Gastrocnemius medialis (tissue), 4 donors: ENCODE measurements at regions not wholly inside any gene's neighbourhood (a gene's known extent, or its start where the extent isn't known, plus 50 kb on each side); places are given as distances from the start of the nearest gene placed in this dataset.

ENCODE experiments used
- POLR2A ChIP-seq, 2 donors: fragments of 450-650 bp; IDR thresholded peaks; one replicate each; pipeline ENCODE4 v1.6.1; 2017; ENCODE audit warnings: antibody characterized with exemption in 2 of 2, mild to moderate bottlenecking in 2 of 2, moderate library complexity in 2 of 2
- TF ChIP-seq, protein P1 (sequence below), 5 experiments: fragments of 450-650 bp in 3 of 5; fragments of 200-600 bp in 2 of 5; sonication (generic) in 2 of 5; IDR thresholded peaks in 4 of 5; conservative IDR thresholded peaks in 1 of 5; 1 replicate in 4 of 5; 2 replicates in 1 of 5; pipeline ENCODE4 v1.5.1; 2016 to 2019; ENCODE audit warnings: antibody characterized with exemption in 5 of 5, mild to moderate bottlenecking in 3 of 5, moderate library complexity in 3 of 5

DNA sequence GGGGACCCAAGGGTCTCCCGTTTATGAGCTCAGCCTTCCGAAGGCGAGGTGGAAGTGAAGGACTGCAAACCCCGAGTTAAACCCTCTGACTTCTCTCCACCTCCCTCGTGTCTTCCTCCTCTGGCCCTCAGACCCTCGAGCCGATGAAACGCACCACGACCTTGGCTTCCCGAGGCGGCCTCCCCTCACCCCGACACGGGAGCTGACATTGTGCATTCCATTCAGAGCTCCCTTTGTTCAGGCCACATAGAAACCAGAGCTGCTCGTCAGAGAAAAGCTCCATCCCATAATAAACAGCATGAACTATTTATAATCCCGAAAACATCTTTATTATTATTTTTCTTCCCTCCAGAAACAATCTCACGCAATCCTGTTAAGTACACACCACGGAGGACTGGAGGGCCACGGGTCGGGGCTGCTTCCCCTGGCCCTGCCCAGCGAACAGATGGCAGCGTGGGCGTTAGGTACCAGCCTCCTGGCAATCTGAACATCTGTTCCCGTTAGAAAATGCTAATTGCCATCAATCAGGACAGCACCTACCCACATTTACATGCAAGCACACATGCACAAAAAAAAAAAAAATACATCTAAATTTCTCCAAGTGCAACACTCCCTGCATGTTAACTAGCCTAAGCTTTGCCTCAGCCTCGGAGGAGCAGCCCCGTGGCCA, 145.7 kb downstream of the RBFOX3 start:
- no peak for TF ChIP-seq POLR2A (IDR thresholded peaks at IDR 0.05)
- TF ChIP-seq, protein P1, sequence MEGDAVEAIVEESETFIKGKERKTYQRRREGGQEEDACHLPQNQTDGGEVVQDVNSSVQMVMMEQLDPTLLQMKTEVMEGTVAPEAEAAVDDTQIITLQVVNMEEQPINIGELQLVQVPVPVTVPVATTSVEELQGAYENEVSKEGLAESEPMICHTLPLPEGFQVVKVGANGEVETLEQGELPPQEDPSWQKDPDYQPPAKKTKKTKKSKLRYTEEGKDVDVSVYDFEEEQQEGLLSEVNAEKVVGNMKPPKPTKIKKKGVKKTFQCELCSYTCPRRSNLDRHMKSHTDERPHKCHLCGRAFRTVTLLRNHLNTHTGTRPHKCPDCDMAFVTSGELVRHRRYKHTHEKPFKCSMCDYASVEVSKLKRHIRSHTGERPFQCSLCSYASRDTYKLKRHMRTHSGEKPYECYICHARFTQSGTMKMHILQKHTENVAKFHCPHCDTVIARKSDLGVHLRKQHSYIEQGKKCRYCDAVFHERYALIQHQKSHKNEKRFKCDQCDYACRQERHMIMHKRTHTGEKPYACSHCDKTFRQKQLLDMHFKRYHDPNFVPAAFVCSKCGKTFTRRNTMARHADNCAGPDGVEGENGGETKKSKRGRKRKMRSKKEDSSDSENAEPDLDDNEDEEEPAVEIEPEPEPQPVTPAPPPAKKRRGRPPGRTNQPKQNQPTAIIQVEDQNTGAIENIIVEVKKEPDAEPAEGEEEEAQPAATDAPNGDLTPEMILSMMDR (IDR thresholded peaks at IDR 0.05 in 4 of 5, conservative IDR thresholded peaks at IDR 0.05 in 1 of 5) = no peak
